Small intestine (tissue), 7 donors: ENCODE measurements at regions not wholly inside any gene's neighbourhood (a gene's known extent, or its start where the extent isn't known, plus 50 kb on each side); places are given as distances from the start of the nearest gene placed in this dataset.

ENCODE experiments used
- DNase-seq, 2 donors: peaks; one replicate each; pipeline versions ENCODE4 v3.0.0 to v3.0.0-alpha.2; 2013
- FAIRE-seq: peaks from 2 replicates; lab custom pipeline; 2012; peaks lifted over from hg19 to GRCh38; lab: Jason Lieb, UNC
- H3K27ac ChIP-seq, 3 donors: one replicate each; pipeline ENCODE4 v1.5.1; 2013; ENCODE audit warnings: low read length in 2 of 3, mild to moderate bottlenecking in 2 of 3, control low read depth in 1 of 3, inconsistent platforms in 1 of 3, low read depth in 1 of 3, moderate library complexity in 1 of 3
- H3K27me3 ChIP-seq, 3 donors: one replicate each; pipeline ENCODE4 v1.6.1; 2013; ENCODE audit warnings: low read length in 3 of 3, inconsistent platforms in 1 of 3; ENCODE audit not compliant: control insufficient read depth in 3 of 3, insufficient read depth in 3 of 3
- H3K36me3 ChIP-seq, 3 donors: one replicate each; pipeline ENCODE4 v1.6.1; 2013; ENCODE audit warnings: low read length in 3 of 3, inconsistent platforms in 1 of 3, low read depth in 1 of 3, mild to moderate bottlenecking in 1 of 3, moderate library complexity in 1 of 3; ENCODE audit not compliant: control insufficient read depth in 3 of 3, insufficient read depth in 2 of 3
- H3K4me1 ChIP-seq, 3 donors: one replicate each; pipeline ENCODE4 v1.6.1; 2013; ENCODE audit warnings: low read length in 2 of 3, inconsistent platforms in 1 of 3, low read depth in 1 of 3, mild to moderate bottlenecking in 1 of 3, moderate library complexity in 1 of 3; ENCODE audit not compliant: control insufficient read depth in 3 of 3, insufficient read depth in 2 of 3
- H3K4me3 ChIP-seq, 3 donors: one replicate each; pipeline ENCODE4 v1.5.1; 2013; ENCODE audit warnings: low read length in 3 of 3, control low read depth in 1 of 3, inconsistent platforms in 1 of 3, low read depth in 1 of 3, mild to moderate bottlenecking in 1 of 3, moderate library complexity in 1 of 3
- H3K9me3 ChIP-seq, 2 donors: one replicate each; pipeline ENCODE4 v1.6.1; 2013; ENCODE audit warnings: low read depth in 1 of 2, low read length in 1 of 2; ENCODE audit not compliant: control insufficient read depth in 2 of 2, insufficient read depth in 1 of 2
- WGBS, 3 donors: extraction: QIAGEN DNeasy Blood & Tissue Kit; methylation state at CpG; one replicate each; pipeline ENCODE4 v1.1.7; 2013; 5-methylcytosine and 5-hydroxymethylcytosine counted together
- donor health status: healthy with polysubstance abuse.
- donor health status: control.
- donor health status: control.
- donor health status: Bipolar disorder and iron deficiency.
- donor health status: healthy.

DNA sequence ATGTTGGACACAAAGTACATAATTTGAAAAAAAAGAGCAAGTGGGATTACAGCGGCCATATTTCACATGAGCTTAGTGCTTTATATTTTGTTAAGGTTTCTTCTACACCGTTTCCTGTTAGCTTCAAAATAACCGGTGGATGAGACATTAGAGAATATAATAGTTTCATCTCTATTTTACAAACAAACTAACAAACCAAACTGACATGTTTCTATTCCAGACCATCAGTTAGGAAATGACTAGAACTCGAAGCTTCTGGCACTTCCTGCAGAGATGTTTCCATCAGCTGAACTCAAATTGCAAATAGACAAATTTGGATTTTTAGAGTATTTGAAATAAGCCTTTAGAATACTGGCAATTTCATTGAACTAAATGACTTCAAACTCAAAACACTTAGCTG, 86.5 kb downstream of the MTRR start:
- Histone ChIP-seq H3K4me3 (no peak overlapping the region), H3K9me3 (no peaks in the 10 kb centered on the region), H3K27ac (no peak overlapping the region), H3K36me3 (no peaks in the 10 kb centered on the region), H3K27me3 (no peaks in the 10 kb centered on the region), H3K4me1 (no peaks in the 10 kb centered on the region)
- DNase-seq (no peak), FAIRE-seq (no peak)
- 66 to 78% (median 78%) methylated on average over 4 of the region's 4 CpGs for WGBS, 3 donors

DNA sequence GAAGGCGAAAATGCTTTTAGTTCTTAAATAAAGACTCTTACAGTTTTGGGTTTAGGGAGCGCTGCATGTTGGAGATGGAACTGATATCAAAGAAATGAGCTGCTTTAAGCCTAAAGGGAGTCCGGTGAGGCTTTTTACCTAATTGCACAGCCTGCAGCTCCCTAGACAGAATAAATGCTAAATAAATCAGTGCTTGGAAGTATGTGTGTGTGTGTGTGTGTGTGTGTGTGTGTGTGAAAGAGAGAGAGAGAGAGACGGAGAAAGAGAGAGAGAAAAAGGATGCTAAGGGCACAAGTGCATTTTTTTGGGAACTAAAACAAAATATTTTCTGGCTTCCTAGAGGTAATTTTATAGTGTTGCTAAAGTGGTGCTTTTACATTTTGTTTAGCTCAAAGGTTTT, 88.4 kb downstream of the MTRR start:
- no peak overlapping the region for H3K4me3 ChIP-seq
- H3K36me3 ChIP-seq: no peaks in the 10 kb centered on the region
- no peaks in the 10 kb centered on the region for H3K9me3 ChIP-seq
- 62 to 76% (median 66%) methylated on average over 4 of the region's 4 CpGs for WGBS, 3 donors
- DNase-seq (no peak), FAIRE-seq (no peak)
- H3K27me3 ChIP-seq: no peaks in the 10 kb centered on the region
- H3K27ac ChIP-seq: no peak overlapping the region
- H3K4me1 ChIP-seq: no peaks in the 10 kb centered on the region

DNA sequence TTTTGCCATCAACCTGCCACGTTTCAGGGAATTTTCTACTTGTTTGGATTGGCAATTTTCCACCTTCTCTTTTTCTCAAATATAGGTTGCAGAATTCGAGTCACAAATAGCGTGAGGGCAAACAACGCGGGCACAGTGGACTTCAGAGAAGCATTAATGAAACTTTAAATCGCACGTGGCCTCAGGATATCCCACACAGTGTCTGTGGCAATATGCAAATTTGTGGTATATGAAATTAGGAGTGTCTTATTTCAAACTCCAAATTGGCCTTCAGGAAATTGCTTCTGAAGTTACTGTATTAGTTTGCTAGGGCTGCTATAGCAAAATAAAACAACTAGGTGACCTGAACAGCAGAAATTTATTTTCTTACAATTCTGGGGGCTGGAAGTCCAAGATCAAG, 91.2 kb downstream of the MTRR start:
- H3K27ac ChIP-seq: no peak overlapping the region
- no peaks in the 10 kb centered on the region for H3K9me3 ChIP-seq
- DNase-seq (no peak), FAIRE-seq (no peak)
- H3K4me3 ChIP-seq: no peak overlapping the region
- no peaks in the 10 kb centered on the region for H3K36me3 ChIP-seq
- H3K27me3 ChIP-seq: no peaks in the 10 kb centered on the region
- no peaks in the 10 kb centered on the region for H3K4me1 ChIP-seq
- WGBS, 3 donors: 78 to 82% (median 79%) methylated on average over 7 of the region's 7 CpGs

DNA sequence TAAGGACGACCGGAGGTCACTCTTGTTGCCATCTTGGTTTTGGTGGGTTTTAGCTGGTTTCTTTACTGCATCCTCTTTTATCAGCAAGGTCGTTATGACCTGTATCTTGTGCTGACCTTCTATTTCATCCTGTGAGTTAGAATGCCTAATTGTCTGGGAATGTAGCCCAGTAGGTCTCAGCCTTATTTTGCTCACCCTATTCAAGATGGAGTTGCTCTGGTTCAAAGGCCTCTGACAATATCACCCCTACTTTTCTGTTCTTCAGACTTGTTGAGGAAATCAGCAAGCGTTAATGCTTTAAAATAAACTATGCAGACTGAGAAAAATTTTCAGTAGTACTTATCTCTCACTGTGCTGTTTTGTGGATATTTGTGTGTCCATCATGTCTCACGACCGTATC, 92.6 kb downstream of the MTRR start:
- no peak overlapping the region for H3K4me3 ChIP-seq
- 68 to 71% (median 71%) methylated on average over 6 of the region's 6 CpGs for WGBS, 3 donors
- no peak for FAIRE-seq
- DNase-seq: no peak
- H3K27ac ChIP-seq: no peak overlapping the region
- H3K9me3 ChIP-seq: no peaks in the 10 kb centered on the region
- no peaks in the 10 kb centered on the region for H3K27me3 ChIP-seq
- H3K4me1 ChIP-seq: no peaks in the 10 kb centered on the region
- H3K36me3 ChIP-seq: no peaks in the 10 kb centered on the region

DNA sequence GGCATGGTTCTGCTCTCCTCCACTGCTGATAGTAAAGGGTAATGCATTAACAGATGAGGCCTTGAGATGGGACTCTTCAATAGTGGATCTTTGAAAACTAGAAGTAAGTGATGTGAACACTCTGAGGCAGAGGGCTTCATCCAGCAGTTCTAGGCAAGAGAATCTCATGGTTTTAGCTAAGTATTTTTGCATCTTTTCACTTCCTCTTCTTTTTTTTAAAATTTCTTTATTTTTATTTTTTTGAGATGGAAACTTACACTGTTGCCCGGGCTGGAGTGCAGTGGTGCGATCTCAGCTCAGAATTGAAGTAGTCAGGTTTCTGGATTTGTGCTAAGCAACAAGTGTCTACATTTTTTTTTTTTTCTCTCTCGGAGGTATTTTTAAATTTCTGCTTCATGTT, 101.9 kb downstream of the MTRR start:
- Histone ChIP-seq H3K9me3 (no peaks in the 10 kb centered on the region), H3K36me3 (no peaks in the 10 kb centered on the region), H3K27ac (no peak overlapping the region), H3K4me3 (no peak overlapping the region), H3K4me1 (no peaks in the 10 kb centered on the region), H3K27me3 (no peaks in the 10 kb centered on the region)
- FAIRE-seq: no peak
- DNase-seq: no peak
- WGBS, 3 donors: 82 to 93% (median 87%) methylated on average over 3 of the region's 3 CpGs

DNA sequence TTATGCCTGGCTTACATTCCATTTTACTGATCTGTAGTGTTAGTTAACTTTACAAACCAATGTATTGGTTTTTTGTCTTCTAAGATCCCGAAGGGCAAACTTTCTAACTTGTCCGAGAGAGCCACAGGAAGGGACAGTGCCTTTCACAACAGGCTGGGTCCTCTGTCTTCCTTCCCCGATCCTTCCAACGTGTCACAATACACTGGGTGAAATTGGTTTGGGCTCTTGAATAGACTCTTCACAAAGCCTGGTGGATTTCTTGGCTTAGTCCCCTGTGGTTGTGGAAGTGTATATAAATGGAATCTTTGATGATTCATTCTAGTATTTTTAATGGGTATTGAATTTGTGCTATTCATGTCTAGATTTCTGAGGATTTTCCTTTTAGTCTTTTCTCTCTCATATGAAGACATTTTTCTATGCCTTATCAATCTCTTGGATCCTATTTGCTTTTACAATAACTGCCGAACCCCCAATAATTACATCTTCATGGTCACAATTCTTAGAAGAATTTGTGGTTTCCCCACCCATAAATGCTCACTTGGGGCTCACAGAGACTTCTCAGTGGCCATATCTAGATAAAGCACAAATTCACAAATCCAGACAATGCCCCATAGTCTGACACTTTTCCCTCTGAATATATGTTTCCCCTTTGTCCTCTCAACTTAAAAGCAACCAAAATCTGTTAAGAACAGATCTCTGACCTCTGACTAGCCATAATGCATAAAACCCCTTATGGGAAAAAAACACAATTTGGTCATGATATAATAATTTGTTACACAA, 107.7 kb downstream of the MTRR start:
- H3K27me3 ChIP-seq: no peaks in the 10 kb centered on the region
- H3K9me3 ChIP-seq: no peaks in the 10 kb centered on the region
- no peaks in the 10 kb centered on the region for H3K36me3 ChIP-seq
- 59 to 76% (median 71%) methylated on average over 5 of the region's 5 CpGs for WGBS, 3 donors
- no peak for DNase-seq
- H3K4me1 ChIP-seq: no peaks in the 10 kb centered on the region
- H3K27ac ChIP-seq: no peak overlapping the region
- no peak overlapping the region for H3K4me3 ChIP-seq
- FAIRE-seq: no peak

DNA sequence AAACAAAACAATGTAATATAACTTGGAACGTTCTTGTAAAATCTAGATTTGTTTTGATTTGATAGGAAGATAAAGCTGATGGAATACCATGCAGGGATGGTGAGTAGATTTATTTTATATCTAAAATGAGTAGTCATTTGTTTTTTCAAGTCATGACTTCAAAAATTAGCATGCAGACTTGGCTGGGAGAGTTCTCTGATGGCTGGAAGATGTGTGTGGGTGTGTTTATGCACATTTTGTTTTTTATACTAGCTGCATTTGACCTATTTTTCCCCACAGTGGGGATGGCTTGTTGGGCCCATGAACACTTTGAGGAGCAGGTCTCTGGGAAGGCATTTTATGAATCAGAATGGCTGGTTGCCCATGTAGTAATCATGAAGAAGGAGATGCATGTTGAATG, 109.2 kb downstream of the MTRR start:
- Histone ChIP-seq H3K9me3 (no peaks in the 10 kb centered on the region), H3K4me1 (no peaks in the 10 kb centered on the region), H3K27ac (no peak overlapping the region), H3K36me3 (no peaks in the 10 kb centered on the region), H3K27me3 (no peaks in the 10 kb centered on the region), H3K4me3 (no peak overlapping the region)
- no peak for DNase-seq
- 57 to 63% (median 61%) methylated on average over 1 of the region's 1 CpG for WGBS, 3 donors
- no peak for FAIRE-seq

DNA sequence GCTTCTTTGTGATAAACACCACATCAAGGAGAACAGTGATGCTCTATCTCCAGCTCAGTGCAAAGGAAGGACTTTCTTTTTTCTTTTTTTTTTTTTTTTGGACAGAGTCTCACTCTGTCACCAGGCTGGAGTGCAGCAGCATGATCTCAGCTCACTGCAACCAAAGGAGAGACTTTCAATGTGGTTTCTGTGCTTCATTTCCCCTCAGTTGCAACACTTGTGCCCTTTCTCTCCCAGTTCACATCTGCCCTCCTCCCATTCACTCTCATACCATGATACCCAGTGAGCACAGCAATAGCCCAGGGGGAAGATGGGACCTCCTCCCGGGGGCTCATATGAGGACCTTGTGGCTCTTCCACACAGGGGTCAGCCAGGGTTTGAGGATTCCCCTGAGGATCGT, 110.0 kb downstream of the MTRR start:
- H3K36me3 ChIP-seq: no peaks in the 10 kb centered on the region
- H3K4me1 ChIP-seq: no peaks in the 10 kb centered on the region
- no peak for DNase-seq
- FAIRE-seq: no peak
- H3K27me3 ChIP-seq: no peaks in the 10 kb centered on the region
- H3K4me3 ChIP-seq: no peak overlapping the region
- H3K9me3 ChIP-seq: no peaks in the 10 kb centered on the region
- WGBS, 3 donors: 37 to 64% (median 61%) methylated on average over 2 of the region's 2 CpGs
- no peak overlapping the region for H3K27ac ChIP-seq

DNA sequence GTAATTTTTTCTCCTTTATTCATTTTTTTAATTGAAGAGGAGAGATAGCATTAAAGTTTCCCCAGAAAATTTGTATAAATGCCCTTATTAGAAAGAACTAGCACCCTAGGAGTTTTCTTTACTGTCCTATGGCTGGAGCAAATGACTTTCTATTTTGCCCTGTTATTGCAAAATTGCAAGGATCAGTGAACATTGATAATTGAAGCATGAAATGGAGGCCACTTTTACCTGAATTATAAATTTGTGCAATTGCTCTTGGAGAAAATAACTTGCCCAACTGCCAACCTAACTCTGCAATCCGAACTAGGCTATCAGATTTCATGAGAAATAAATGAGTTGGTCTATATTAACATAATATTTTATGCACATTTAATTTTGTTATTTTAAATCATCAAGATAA, 111.9 kb downstream of the MTRR start:
- Histone ChIP-seq H3K4me3 (no peak overlapping the region), H3K27me3 (no peaks in the 10 kb centered on the region), H3K4me1 (no peaks in the 10 kb centered on the region), H3K27ac (no peak overlapping the region), H3K9me3 (no peaks in the 10 kb centered on the region), H3K36me3 (no peaks in the 10 kb centered on the region)
- 67 to 75% (median 72%) methylated on average over 1 of the region's 1 CpG for WGBS, 3 donors
- no peak for DNase-seq
- FAIRE-seq: no peak
